OCI-LY1 (cell line): ENCODE measurements at regions not wholly inside any gene's neighbourhood (a gene's known extent, or its start where the extent isn't known, plus 50 kb on each side); places are given as distances from the start of the nearest gene placed in this dataset.

Source experiments
- EZH2 ChIP-seq: fragments of 200-600 bp; sonication (generic), shearing (Covaris generic); IDR thresholded peaks from 2 replicates; pipeline ENCODE4 v1.8.0; 2017; ENCODE audit warnings: borderline replicate concordance, mixed run types, mild to moderate bottlenecking, antibody characterized with exemption, low read length, moderate library complexity, mixed read lengths
- TF ChIP-seq, protein P1 (sequence below): fragments of 200-600 bp; sonication (generic), shearing (Covaris generic); IDR thresholded peaks from 2 replicates; pipeline ENCODE4 v1.5.1; 2017; ENCODE audit warnings: mild to moderate bottlenecking, antibody characterized with exemption, low read length, moderate library complexity, mixed read lengths

DNA sequence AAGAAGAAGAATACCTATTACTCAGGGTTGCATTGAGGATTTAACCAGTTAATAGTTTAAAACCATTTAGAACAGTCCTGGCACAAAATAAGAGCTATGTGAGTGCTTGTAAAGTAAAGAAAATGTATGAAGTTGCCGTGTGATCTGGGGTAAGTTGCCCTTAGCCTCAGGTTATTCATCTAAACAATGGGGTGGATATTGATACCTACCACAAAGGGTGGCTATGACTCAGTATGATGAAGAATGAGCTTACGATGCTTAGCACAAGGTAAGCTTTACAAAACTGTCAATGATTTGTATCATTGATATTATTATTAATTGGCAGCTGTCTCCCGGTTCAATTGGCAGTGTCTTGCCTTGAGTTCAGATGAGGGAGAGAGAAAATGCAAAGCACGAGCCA is 149.4 kb upstream of the PITX1 start:
- no peak for TF ChIP-seq EZH2
- TF ChIP-seq, protein P1, sequence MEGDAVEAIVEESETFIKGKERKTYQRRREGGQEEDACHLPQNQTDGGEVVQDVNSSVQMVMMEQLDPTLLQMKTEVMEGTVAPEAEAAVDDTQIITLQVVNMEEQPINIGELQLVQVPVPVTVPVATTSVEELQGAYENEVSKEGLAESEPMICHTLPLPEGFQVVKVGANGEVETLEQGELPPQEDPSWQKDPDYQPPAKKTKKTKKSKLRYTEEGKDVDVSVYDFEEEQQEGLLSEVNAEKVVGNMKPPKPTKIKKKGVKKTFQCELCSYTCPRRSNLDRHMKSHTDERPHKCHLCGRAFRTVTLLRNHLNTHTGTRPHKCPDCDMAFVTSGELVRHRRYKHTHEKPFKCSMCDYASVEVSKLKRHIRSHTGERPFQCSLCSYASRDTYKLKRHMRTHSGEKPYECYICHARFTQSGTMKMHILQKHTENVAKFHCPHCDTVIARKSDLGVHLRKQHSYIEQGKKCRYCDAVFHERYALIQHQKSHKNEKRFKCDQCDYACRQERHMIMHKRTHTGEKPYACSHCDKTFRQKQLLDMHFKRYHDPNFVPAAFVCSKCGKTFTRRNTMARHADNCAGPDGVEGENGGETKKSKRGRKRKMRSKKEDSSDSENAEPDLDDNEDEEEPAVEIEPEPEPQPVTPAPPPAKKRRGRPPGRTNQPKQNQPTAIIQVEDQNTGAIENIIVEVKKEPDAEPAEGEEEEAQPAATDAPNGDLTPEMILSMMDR, result no peak
